ENCODE measurements at regions not wholly inside any gene's neighbourhood (a gene's known extent, or its start where the extent isn't known, plus 50 kb on each side); places are given as distances from the start of the nearest gene placed in this dataset.
"Not testable (repeated sequence)": the region's sequence is repeated elsewhere in the genome, so short reads cannot be mapped to it uniquely, and the experiment has no call there.

DNA sequence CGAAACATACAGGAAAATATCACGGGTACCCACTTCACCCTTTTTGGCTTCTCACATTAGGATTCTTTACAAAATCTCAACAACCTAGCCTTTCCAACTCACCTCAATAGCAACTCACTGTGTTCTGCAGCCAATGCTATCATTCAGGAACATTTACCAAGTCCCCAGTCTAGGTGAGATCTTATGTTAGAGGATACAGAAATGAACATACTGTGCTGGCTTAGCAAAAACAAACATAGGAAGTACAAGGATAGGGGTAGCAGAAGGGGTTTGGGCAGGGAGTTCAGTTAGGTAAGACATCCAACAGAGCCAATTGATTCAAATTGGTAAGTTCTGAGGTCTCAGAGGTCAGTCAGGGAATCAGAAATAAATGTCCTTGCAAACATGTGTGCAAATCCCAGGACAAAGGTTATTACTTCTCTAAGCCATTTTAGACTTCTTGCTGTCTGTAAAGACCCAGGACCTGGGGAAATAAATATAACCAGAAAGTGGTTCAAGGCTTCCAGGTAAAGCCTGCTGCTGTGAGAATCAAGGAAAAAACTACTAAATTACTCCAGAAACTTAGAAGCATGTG is 556.3 kb upstream of the CHAC2 start:
- no peak overlapping the region for H3K4me3 ChIP-seq (replicated peaks; ENCODE audit: low read depth, low read length)
- DNase-seq (ENCODE audit: low read depth), result no peak
- TF ChIP-seq, protein P1, sequence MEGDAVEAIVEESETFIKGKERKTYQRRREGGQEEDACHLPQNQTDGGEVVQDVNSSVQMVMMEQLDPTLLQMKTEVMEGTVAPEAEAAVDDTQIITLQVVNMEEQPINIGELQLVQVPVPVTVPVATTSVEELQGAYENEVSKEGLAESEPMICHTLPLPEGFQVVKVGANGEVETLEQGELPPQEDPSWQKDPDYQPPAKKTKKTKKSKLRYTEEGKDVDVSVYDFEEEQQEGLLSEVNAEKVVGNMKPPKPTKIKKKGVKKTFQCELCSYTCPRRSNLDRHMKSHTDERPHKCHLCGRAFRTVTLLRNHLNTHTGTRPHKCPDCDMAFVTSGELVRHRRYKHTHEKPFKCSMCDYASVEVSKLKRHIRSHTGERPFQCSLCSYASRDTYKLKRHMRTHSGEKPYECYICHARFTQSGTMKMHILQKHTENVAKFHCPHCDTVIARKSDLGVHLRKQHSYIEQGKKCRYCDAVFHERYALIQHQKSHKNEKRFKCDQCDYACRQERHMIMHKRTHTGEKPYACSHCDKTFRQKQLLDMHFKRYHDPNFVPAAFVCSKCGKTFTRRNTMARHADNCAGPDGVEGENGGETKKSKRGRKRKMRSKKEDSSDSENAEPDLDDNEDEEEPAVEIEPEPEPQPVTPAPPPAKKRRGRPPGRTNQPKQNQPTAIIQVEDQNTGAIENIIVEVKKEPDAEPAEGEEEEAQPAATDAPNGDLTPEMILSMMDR (IDR thresholded peaks at IDR 0.05; ENCODE audit: low read length, missing control alignments), result no peak

DNA sequence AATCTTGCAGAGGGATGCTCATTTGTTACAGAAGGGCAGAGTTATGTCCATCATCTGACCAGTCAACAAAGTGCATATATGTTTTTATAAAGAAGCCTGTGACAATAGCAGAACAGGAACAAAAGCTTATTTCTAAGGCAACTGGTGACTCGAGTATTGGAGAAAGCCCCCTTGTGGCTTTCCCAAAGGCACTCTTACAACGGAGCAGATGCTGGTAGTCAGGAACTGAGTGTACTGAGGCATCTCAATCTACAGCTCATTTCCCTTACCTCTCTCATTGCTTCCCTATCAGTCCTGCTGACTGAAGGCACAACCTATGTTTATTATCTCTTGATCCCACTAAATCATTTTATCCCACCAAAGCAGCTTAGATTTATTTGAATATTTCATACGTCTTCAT is 557.1 kb upstream of the CHAC2 start:
- no peak overlapping the region for H3K4me3 ChIP-seq (replicated peaks; ENCODE audit: low read depth, low read length)
- DNase-seq (ENCODE audit: low read depth), result no peak

DNA sequence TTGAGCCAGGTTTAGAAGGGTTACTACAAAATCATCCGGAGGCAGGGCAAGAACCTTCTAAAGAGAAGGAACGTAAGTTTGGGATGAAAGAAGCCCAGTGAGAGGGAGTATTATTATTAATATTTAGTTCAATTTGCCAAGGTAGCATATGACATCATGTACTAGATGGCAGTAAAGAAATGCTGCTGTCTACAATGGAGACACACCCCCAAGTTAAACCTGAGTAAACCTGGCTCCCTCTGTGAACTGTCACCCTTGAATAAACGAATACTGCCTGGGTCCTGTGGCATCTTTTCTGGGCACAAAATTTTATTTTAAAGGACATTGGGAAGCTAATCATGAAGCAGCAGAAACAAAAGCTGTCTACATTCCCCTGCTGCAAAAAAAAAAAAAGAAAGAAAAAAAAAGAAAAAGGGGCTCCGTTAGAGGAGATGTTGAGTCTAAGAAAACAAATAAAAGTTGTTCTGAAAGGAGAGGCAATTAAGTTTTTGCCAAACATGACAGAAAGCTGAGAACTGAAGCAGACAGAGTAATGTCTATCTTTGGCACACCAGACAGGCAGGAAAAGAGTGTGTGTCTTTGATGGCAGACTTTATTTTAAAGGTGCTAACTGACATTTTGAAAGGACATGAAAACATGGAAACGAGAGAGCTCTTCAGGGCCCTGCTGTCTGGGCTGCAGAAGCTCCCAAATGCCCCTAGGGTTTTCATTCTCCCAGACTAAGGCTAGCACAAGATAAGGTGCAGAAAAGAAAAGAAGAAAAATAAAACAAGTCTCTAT is 557.7 kb upstream of the CHAC2 start:
- no peak for DNase-seq (ENCODE audit: low read depth)
- TF ChIP-seq, protein P1 (IDR thresholded peaks at IDR 0.05; ENCODE audit: low read length, missing control alignments), result no peak
- H3K4me3 ChIP-seq (replicated peaks; ENCODE audit: low read depth, low read length), result no peak overlapping the region

More for the DNA sequence above, 557.1 kb upstream of the CHAC2 start:
- TF ChIP-seq, protein P1 (IDR thresholded peaks at IDR 0.05; ENCODE audit: low read length, missing control alignments), result no peak

DNA sequence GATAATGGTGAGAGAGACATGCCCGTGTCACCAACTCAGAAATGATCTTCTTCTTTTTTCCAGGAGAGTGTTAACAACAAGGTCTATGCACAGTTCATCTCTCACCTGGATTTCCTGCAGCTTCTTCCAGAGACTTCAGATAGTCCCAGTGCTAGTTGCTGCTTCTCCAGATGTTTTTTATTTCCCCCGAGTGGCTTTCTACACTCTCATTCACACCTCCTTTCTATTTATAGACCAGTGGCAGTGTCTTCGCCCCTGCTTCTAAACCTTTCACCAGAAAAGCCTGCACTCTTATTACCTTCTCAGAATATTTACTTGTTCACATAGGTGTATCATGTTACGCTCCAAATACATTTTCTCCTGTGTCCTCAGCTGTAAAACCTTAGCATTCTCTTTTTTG is 558.8 kb upstream of the CHAC2 start:
- no peak for DNase-seq (ENCODE audit: low read depth)
- TF ChIP-seq, protein P1 (IDR thresholded peaks at IDR 0.05; ENCODE audit: low read length, missing control alignments), result no peak
- no peak overlapping the region for H3K4me3 ChIP-seq (replicated peaks; ENCODE audit: low read depth, low read length)

- not testable (repeated sequence) for DNase-seq (ENCODE audit: low read depth); H3K4me3 ChIP-seq (replicated peaks; ENCODE audit: low read depth, low read length)
Measured at GRCh38 chr2:53206226-53206625, 561.4 kb upstream of the CHAC2 start.

DNA sequence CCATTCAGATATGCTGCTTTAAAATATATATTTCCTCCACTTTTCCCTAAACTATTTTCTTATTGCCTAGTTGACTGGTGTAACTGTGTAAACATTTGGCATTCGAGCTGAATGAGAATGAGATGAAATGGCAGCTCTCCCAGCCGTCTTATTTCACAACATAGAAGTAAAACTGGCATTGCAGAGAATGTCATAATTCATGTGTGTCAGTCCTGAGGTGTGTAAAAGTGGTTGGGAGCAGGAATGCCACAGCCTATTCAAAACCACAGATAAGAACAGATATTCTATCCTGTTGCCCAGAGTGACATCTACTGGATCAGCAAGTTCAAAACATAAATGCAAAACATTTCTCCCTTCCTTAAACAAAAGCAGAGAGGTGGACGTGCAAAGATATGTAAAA is 565.5 kb upstream of the CHAC2 start:
- TF ChIP-seq, protein P1 (IDR thresholded peaks at IDR 0.05; ENCODE audit: low read length, missing control alignments), result peak; percentile 20
- peak; percentile 73 for DNase-seq (ENCODE audit: low read depth)
- no peak overlapping the region for H3K4me3 ChIP-seq (replicated peaks; ENCODE audit: low read depth, low read length)

DNA sequence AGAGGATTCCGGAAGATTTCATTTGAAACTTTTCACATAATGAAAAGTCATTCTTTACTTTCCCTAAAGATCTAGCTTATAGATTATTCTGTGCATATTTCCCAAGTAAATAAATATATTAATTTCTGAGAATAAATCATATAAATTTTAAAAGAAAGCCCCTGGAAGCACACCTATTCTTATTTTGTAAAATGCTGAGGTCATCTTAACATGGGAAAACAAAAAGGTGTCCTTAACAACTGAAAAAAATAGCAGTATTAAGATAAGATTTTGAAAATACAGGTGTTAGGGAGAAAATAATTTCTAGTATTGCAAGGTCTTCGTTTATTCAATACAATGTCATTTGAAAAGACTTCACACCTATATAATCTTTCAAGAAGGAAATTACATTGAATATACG is 567.5 kb upstream of the CHAC2 start:
- DNase-seq (ENCODE audit: low read depth), result no peak
- TF ChIP-seq, protein P1 (IDR thresholded peaks at IDR 0.05; ENCODE audit: low read length, missing control alignments), result no peak

More for the DNA sequence above, 567.5 kb upstream of the CHAC2 start:
- no peak overlapping the region for H3K4me3 ChIP-seq (replicated peaks; ENCODE audit: low read depth, low read length)
